ENCODE measurements at regions not wholly inside any gene's neighbourhood (a gene's known extent, or its start where the extent isn't known, plus 50 kb on each side); places are given as distances from the start of the nearest gene placed in this dataset.

- Mint-ChIP-seq H3K27me3 (no peaks in the 10 kb centered on the region), H3K4me3 (no peak overlapping the region), H3K36me3 (ENCODE audit: low read depth) (no peaks in the 10 kb centered on the region), H3K27ac (no peak overlapping the region), H3K9me3 (ENCODE audit: low read depth) (no peaks in the 10 kb centered on the region), H3K4me1 (peaks cover 36% of the 10 kb centered on the region)
- intact Hi-C loops (cut with DNase I, micrococcal nuclease) = loop anchor here in 1 of 2 experiments (5.0 kb wide), 1 partner anchor 207 kb away; no protein-coding TSS in a partner anchor
- ChIA-PET POLR2A (no interaction called here), CTCF (interaction anchor here (0.7 to 2.6 kb wide), 10 partner anchors 12 to 213 kb away, joined by 3 to 19 read pairs (median 4); no protein-coding TSS in a partner anchor)
- ATAC-seq = no peak
- DNase-seq = peak; percentile 68
These were observed 117.1 kb downstream of the SLC25A47 start for GRCh38 chr14:100440207-100440631.

DNA sequence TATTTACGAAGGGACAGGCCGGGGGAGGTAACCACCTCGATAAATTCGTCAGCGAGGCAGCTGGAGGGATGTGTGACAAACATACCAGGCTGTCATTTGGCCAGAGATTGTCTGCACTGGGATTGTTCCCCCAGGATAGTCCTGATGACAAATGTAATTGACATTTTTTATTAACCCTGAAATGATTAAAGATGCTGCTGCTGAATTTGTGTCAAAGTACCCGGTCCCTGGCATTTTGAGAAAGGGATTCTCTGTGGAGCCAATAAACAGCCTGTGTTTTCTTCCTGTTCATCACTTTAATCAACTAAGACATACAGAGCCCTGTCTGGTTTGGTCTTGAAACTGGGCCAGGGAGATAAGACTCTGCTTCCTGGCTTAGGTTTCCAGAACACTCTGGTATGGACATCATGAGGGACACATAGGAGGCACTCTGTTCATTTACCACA, 117.6 kb downstream of the SLC25A47 start:
- Mint-ChIP-seq H3K36me3 (ENCODE audit: low read depth) (no peaks in the 10 kb centered on the region), H3K9me3 (ENCODE audit: low read depth) (no peaks in the 10 kb centered on the region), H3K4me1 (peaks cover 36% of the 10 kb centered on the region), H3K27me3 (no peaks in the 10 kb centered on the region), H3K4me3 (no peak overlapping the region), H3K27ac (no peak overlapping the region)
- intact Hi-C loops (cut with DNase I, micrococcal nuclease) = loop anchor here in 1 of 2 experiments (5.0 kb wide), 1 partner anchor 207 kb away; no protein-coding TSS in a partner anchor
- CTCF ChIA-PET = interaction anchor here (0.9 to 2.6 kb wide), 7 partner anchors 57 to 811 kb away, joined by 3 to 19 read pairs (median 6); no protein-coding TSS in a partner anchor
- ATAC-seq (no peak), DNase-seq (no peak)
- POLR2A ChIA-PET = no interaction called here

DNA sequence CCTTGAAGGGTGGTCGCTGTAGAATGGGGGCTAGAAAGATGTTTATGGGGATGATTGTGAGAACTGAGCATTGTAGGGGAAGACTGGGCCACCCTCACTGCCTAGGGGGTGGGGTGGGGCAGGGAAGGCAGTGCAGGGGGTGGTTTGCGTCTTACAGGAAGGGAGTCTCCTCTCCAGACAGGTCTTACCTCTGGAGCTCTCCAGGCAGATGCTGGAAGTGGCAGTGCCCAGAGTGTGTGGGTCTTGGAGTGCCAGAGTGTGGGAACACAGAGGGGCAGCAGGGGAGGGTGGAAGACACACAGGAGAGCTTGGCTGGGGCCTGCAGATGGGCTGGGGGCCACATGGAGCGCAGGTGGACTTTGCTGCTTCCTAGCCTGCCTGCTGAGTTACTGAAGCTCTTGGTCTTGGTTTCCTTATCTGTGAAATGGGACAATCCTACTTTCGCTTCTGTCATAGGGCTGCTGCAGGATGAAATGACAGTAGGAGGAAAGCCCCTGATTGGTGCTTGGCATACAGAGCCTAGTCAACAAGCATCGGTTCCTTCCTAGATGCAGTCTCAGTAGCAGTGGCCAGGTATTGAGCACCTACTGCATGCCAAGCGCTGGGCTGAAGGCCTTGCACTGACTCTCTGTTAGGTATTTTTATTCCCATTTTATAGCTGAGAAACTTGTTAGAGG, 118.3 kb downstream of the SLC25A47 start:
- H3K36me3 Mint-ChIP-seq (ENCODE audit: low read depth) = no peaks in the 10 kb centered on the region
- no peaks in the 10 kb centered on the region for H3K27me3 Mint-ChIP-seq
- H3K4me1 Mint-ChIP-seq = peaks cover 36% of the 10 kb centered on the region
- no peak overlapping the region for H3K27ac Mint-ChIP-seq
- CTCF ChIA-PET = interaction anchor here (0.9 to 2.5 kb wide), 3 partner anchors 31 to 811 kb away, joined by 3 to 16 read pairs (median 3); no protein-coding TSS in a partner anchor
- intact Hi-C loops (cut with DNase I, micrococcal nuclease) = loop anchor here in 1 of 2 experiments (5.0 kb wide), 1 partner anchor 206 kb away; no protein-coding TSS in a partner anchor
- no peaks in the 10 kb centered on the region for H3K9me3 Mint-ChIP-seq (ENCODE audit: low read depth)
- POLR2A ChIA-PET = no interaction called here
- DNase-seq (no peak), ATAC-seq (no peak)
- no peak overlapping the region for H3K4me3 Mint-ChIP-seq

DNA sequence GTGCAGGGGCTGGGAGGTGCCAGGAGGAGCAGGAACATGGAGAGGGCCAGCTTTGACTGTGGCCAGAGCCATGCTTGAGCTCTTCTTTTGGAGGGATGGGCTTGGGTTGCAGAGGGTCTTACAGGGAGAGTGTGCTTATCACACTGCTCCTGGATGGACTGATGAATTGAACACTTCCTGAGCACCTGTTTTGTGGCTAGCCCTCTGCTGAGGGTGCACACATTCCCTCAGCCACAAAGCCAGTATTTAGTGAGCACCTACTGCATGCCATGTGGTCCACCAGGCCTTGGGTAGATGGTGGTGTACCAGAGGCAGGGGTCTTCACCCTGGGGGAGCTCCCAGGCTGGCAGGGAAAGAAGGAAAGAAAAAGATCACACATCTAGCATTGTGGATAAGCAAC, 118.9 kb downstream of the SLC25A47 start:
- ATAC-seq (no peak), DNase-seq (no peak)
- H3K4me1 Mint-ChIP-seq = peaks cover 38% of the 10 kb centered on the region
- intact Hi-C loops (cut with DNase I, micrococcal nuclease) = loop anchor here in 1 of 2 experiments (5.0 kb wide), 1 partner anchor 205 kb away; no protein-coding TSS in a partner anchor
- ChIA-PET CTCF (interaction anchor here (1.0 to 1.7 kb wide), 4 partner anchors 28 to 83 kb away, joined by 3 read pairs; no protein-coding TSS in a partner anchor), POLR2A (no interaction called here)
- H3K9me3 Mint-ChIP-seq (ENCODE audit: low read depth) = no peaks in the 10 kb centered on the region
- H3K36me3 Mint-ChIP-seq (ENCODE audit: low read depth) = no peaks in the 10 kb centered on the region
- peak overlapping the region; percentile 8 for H3K27ac Mint-ChIP-seq
- H3K27me3 Mint-ChIP-seq = no peaks in the 10 kb centered on the region
- H3K4me3 Mint-ChIP-seq = no peak overlapping the region

DNA sequence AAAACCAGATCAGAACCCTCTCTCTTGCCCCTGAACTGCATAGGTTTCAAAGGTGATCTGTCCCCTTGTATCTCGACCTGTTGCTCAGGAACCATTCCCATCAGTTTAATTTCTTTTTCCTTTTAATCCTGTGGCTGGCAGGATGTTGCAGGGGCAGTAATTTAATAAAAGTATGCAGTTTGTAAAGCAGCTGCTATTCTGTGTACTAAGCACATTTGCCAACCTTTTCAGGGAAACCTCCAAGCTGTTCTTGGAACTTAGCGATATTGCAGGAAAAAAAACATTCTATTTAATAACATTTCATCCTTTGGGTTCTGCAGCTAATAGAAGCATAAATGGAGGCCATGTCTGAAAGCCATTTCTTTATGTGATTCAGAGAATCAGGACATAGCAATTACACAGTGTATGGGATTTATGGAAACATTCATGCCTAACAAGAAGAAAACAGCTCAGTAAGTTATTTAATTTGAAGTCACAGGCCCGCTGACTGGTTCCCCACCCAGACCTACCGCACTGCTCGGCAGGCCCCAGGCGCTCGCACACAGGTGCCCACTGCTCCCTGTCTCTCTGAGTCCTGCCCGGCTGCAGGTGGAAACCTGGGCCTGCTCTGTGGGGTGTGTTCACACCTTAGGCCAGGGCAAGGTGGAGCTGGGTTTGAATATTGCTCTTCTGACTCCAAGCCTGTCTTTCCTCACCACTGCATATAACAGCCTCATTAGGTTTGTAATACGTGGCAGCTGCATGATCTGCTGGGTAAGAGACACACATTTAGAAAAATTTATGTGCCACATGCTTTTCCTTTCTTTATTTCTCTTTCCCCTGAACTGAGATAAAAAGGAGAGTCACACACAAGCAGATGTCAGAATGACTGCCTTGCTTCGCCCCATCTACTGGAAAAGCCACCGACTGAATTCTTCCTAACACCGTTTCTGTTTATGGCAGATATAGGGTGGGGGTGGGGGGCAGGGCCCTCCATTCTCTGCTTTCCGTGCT, 119.7 kb downstream of the SLC25A47 start:
- Mint-ChIP-seq H3K27me3 (no peaks in the 10 kb centered on the region), H3K4me3 (no peak overlapping the region), H3K36me3 (ENCODE audit: low read depth) (no peaks in the 10 kb centered on the region), H3K27ac (no peak overlapping the region), H3K4me1 (peaks cover 43% of the 10 kb centered on the region), H3K9me3 (ENCODE audit: low read depth) (no peaks in the 10 kb centered on the region)
- POLR2A ChIA-PET = no interaction called here
- no peak for DNase-seq
- CTCF ChIA-PET = interaction anchor here (1.0 to 1.7 kb wide), 3 partner anchors 27 to 82 kb away, joined by 3 read pairs; no protein-coding TSS in a partner anchor
- no peak for ATAC-seq
- intact Hi-C loops (cut with DNase I, micrococcal nuclease) = loop anchor here in 1 of 2 experiments (5.0 kb wide), 1 partner anchor 205 kb away; no protein-coding TSS in a partner anchor

DNA sequence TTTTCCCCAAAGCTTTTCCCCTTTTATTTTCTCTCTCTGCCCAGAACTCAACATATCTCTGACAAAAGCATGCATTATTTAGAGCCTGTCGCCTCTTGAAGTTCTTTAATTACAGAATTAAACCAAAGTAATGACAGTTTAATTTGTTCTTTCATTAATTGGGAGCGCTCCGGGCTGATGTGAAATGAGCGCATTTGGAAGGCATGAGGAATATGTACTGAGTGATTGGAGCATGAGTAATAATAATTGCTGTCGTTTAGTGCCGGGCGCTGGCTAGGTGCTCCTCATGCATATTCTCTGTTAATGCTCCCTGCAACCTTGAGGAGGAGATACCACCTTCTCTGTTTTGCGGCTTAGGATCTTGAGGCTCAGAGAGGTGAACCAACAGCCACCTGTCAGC, 120.5 kb downstream of the SLC25A47 start:
- POLR2A ChIA-PET = no interaction called here
- intact Hi-C loops (cut with DNase I, micrococcal nuclease) = loop anchor here in 1 of 2 experiments (5.0 kb wide), 1 partner anchor 204 kb away; no protein-coding TSS in a partner anchor
- ATAC-seq = no peak

DNA sequence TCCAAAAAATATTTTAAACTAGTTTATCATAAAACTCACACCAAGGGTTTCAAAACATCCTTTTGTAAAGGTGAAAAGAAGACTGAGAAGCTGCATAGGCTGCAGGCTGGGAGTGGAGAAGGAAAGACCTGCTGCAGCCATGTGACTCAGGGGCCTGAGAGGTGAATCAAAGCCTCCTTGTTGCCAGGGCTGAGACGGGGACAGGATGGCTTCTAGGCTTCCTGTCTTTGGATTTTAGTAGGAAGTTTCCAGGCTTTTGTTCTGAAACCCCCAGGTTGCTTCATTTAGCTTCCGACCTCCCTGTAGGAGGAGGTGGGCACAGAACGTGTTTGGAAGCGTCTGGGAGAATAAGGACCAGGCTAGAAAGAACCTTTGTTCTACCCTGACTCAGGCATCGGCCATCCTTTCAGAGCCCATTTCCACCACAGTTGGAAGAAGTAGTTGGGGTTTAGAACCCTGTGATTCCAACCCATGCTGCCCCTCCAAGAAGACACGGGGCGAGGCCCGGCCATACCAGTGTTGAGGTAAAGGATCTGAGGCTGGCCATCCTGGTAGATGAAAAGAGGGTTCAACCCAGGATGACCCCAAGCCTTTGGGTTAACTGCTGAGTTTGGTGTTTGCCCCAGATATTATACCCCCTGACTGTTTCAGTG, 122.4 kb downstream of the SLC25A47 start:
- Mint-ChIP-seq H3K4me1 (peaks cover 21% of the 10 kb centered on the region), H3K9me3 (ENCODE audit: low read depth) (no peaks in the 10 kb centered on the region), H3K4me3 (no peak overlapping the region), H3K27me3 (no peaks in the 10 kb centered on the region), H3K36me3 (ENCODE audit: low read depth) (no peaks in the 10 kb centered on the region), H3K27ac (no peak overlapping the region)
- POLR2A ChIA-PET = no interaction called here
- CTCF ChIA-PET = interaction anchor here (0.6 to 1.4 kb wide), 2 partner anchors 63 to 201 kb away, joined by 3 to 4 read pairs; no protein-coding TSS in a partner anchor
- ATAC-seq = no peak
- no peak for DNase-seq
- intact Hi-C loops (cut with DNase I, micrococcal nuclease) = no loop called here

More for the DNA sequence above, 120.5 kb downstream of the SLC25A47 start:
- DNase-seq = no peak
- peaks cover 37% of the 10 kb centered on the region for H3K4me1 Mint-ChIP-seq
- H3K36me3 Mint-ChIP-seq (ENCODE audit: low read depth) = no peaks in the 10 kb centered on the region
- no peaks in the 10 kb centered on the region for H3K9me3 Mint-ChIP-seq (ENCODE audit: low read depth)
- H3K4me3 Mint-ChIP-seq = no peak overlapping the region
- no peak overlapping the region for H3K27ac Mint-ChIP-seq
- CTCF ChIA-PET = interaction anchor here (1.7 kb wide), 1 partner anchor 26 kb away, joined by 3 read pairs; no protein-coding TSS in a partner anchor
- no peaks in the 10 kb centered on the region for H3K27me3 Mint-ChIP-seq

GRCh38 chr14:100446572-100446971, 123.4 kb downstream of the SLC25A47 start:
- ChIA-PET CTCF (interaction anchor here (0.6 kb wide), 1 partner anchor 12 kb away, joined by 3 read pairs; no protein-coding TSS in a partner anchor), POLR2A (interaction anchor here (0.5 to 1.0 kb wide), 3 partner anchors 71 to 671 kb away, joined by 3 to 4 read pairs (median 3); a partner anchor contains a TSS)
- H3K36me3 Mint-ChIP-seq (ENCODE audit: low read depth) = no peaks in the 10 kb centered on the region
- no peak overlapping the region for H3K4me3 Mint-ChIP-seq
- no peak overlapping the region for H3K27ac Mint-ChIP-seq
- no peaks in the 10 kb centered on the region for H3K9me3 Mint-ChIP-seq (ENCODE audit: low read depth)
- ATAC-seq (peak; percentile 94), DNase-seq (peak; percentile 62)
- no peaks in the 10 kb centered on the region for H3K27me3 Mint-ChIP-seq
- H3K4me1 Mint-ChIP-seq = peaks cover 14% of the 10 kb centered on the region
- intact Hi-C loops (cut with DNase I, micrococcal nuclease) = no loop called here

DNA sequence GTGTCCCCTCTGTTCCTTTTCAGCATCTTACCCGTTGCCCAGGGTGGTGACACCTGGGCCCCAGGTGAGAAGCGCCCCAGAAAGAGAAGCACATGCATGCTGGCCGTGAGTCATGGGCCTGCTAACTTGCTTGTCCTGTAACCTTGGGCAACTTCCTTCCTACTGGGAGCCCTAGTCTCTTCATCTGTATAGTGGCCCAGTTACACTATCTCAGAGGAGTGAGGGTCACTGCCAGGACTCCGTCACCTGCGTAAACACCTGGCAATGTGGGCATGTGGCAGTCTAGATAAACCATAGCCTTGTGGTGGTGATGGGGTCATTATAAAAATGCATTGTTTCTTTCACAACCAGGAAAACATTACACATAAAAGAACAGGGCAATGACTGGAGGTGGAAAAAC, 125.2 kb downstream of the SLC25A47 start:
- peaks cover 11% of the 10 kb centered on the region for H3K4me1 Mint-ChIP-seq
- CTCF ChIA-PET = no interaction called here

DNA sequence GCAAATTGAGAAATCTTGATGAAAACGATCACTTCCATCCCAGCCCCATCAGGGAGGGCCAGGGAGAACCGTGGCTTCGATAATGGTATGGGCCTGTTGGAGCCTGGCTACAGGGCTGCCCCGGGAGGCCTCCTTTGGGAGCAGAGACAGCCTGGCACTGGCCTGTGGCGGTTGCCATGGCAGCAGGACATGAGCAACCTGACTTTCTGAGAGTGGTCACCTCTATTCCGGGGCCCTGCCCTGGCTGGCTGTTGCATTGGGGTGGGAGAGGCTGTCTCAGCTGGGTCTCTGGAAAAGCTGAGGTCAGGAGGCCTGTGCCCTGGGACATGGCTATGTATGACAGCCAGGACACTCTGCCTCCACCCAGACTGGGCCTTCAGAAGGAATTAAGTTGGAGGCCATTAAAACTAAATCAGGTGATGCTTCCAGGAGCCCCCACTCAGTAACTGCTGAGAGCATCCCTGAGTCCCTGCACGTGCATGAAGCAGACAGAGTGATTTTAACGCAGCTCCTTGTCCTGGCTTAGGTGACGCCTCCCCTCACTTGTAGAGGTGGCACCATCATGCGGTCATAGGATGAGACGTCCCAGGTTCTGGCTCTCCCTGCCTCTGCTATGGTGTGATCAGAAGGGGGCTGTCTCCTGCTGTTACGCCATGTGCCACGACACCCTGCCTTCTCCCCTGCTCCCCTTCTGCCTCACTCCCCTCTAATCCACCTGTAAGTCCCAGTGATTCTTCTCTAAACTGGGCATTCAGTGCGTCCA, 126.3 kb downstream of the SLC25A47 start:
- Mint-ChIP-seq H3K27me3 (no peaks in the 10 kb centered on the region), H3K36me3 (ENCODE audit: low read depth) (no peaks in the 10 kb centered on the region), H3K4me1 (peaks cover 11% of the 10 kb centered on the region), H3K27ac (no peak overlapping the region), H3K9me3 (ENCODE audit: low read depth) (no peaks in the 10 kb centered on the region), H3K4me3 (no peak overlapping the region)
- ChIA-PET POLR2A (no interaction called here), CTCF (interaction anchor here (0.6 kb wide), 2 partner anchors 79 to 1368 kb away, joined by 3 to 4 read pairs; no protein-coding TSS in a partner anchor)
- intact Hi-C loops (cut with DNase I, micrococcal nuclease) = no loop called here
- no peak for DNase-seq
- no peak for ATAC-seq

More for the DNA sequence above, 125.2 kb downstream of the SLC25A47 start:
- no peaks in the 10 kb centered on the region for H3K9me3 Mint-ChIP-seq (ENCODE audit: low read depth)
- H3K4me3 Mint-ChIP-seq = no peak overlapping the region
- ATAC-seq (no peak), DNase-seq (no peak)
- peak overlapping the region; percentile 35 for H3K27ac Mint-ChIP-seq
- intact Hi-C loops (cut with DNase I, micrococcal nuclease) = no loop called here
- POLR2A ChIA-PET = no interaction called here
- H3K36me3 Mint-ChIP-seq (ENCODE audit: low read depth) = no peaks in the 10 kb centered on the region
- H3K27me3 Mint-ChIP-seq = no peaks in the 10 kb centered on the region
